K562 (cell line): ENCODE measurements at regions not wholly inside any gene's neighbourhood (a gene's known extent, or its start where the extent isn't known, plus 50 kb on each side); places are given as distances from the start of the nearest gene placed in this dataset.

Experiments
- JUNB ChIP-seq: fragments of 450-650 bp; formaldehyde crosslinking; conservative IDR thresholded peaks from 2 replicates; pipeline ENCODE4 v1.4.0; 2020; ENCODE audit warnings: mild to moderate bottlenecking
- POLR2AphosphoS5 ChIP-seq: IDR thresholded peaks from 2 replicates; pipeline ENCODE4 v1.6.1; 2011; ENCODE audit warnings: mild to moderate bottlenecking, low read depth, low read length, moderate library complexity; ENCODE audit not compliant: control insufficient read depth, insufficient read depth
- SRF ChIP-seq, 2 experiments: fragments of 250-450, 450-650 bp in 1 of 2; sonication (Bioruptor Pico) in 1 of 2; sonication (generic) in 1 of 2; formaldehyde crosslinking; IDR thresholded peaks; 2 replicates each; pipeline versions ENCODE4 v1.5.0 to v1.5.1; 2020 to 2022; ENCODE audit warnings: mild to moderate bottlenecking in 1 of 2, missing genetic modification reagents in 1 of 2
- TF ChIP-seq, protein P1 (sequence below): sonication (generic); formaldehyde crosslinking; IDR thresholded peaks from 2 replicates; pipeline ENCODE4 v1.8.1; 2022; ENCODE audit warnings: missing genetic modification reagents

DNA sequence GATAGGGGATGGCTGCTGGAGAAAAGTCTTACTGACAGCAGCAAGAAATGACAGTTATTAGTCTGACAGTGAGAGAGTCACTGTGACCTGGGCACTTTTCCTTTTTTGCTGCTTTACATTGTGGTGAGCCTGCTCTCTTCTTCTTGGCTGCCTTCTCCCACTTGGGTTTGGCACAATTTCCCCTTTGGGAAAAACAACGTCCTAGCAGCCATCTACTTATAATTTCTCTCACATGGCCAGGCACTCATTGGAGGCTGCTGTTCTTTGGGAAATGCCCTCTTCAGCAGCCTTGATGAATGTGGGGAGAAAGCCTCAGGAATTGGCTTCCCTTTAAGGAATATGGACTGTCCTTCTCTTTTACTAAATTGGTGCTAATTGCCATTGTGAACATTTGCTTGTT lies 60.4 kb upstream of the SLC1A4 start:
- TF ChIP-seq POLR2AphosphoS5 (no peak), JUNB (CRISPR knock-in tag) (no peak), SRF (CRISPR knock-in tag; IDR thresholded peaks at IDR 0.05) (no peak)
- TF ChIP-seq, protein P1, sequence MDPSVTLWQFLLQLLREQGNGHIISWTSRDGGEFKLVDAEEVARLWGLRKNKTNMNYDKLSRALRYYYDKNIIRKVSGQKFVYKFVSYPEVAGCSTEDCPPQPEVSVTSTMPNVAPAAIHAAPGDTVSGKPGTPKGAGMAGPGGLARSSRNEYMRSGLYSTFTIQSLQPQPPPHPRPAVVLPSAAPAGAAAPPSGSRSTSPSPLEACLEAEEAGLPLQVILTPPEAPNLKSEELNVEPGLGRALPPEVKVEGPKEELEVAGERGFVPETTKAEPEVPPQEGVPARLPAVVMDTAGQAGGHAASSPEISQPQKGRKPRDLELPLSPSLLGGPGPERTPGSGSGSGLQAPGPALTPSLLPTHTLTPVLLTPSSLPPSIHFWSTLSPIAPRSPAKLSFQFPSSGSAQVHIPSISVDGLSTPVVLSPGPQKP (CRISPR knock-in tag), result no peak
